Fibroblast of the aortic adventitia (primary cell): ENCODE measurements at regions not wholly inside any gene's neighbourhood (a gene's known extent, or its start where the extent isn't known, plus 50 kb on each side); places are given as distances from the start of the nearest gene placed in this dataset.
A peak's percentile ranks its signal among the peaks of the same experiment; 100 is the strongest.
"Not testable (repeated sequence)": the region's sequence is repeated elsewhere in the genome, so short reads cannot be mapped to it uniquely, and the experiment has no call there.

Source experiments
- DNase-seq: peaks from one replicate; pipeline ENCODE4 v3.0.0-alpha.2; 2010; ENCODE audit warnings: low read depth
- H3K4me3 ChIP-seq: 2 replicates; pipeline ENCODE4 v1.5.1; 2011; ENCODE audit warnings: low read depth, mild to moderate bottlenecking, control low read depth, low read length, moderate library complexity
- TF ChIP-seq, protein P1 (sequence below): IDR thresholded peaks from 2 replicates; pipeline ENCODE4 v1.5.1; 2011; ENCODE audit warnings: mild to moderate bottlenecking, low read length, control low read depth, inconsistent platforms; ENCODE audit not compliant: insufficient read depth

DNA sequence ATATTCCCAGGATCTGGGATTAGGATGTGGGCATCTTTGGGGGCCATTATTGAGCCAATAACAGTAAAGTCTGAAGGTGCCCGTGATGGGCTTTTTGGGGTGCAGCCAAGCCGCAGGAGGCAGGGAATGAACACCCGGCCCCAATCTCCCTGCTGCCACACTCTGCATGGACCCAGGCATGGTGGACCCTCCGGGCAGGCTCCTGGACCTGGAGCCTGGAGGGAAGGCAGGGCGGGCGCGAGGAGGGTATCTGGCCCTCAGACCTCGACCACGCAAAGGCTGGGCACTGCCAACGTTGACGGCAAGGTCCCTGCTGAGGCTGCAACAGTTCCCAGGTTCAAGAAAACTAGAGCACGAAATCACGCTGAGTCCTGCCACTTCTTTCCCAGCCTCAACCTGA lies 150.9 kb upstream of the ZNF469 start:
- H3K4me3 ChIP-seq, DNase-seq: not testable (repeated sequence)

DNA sequence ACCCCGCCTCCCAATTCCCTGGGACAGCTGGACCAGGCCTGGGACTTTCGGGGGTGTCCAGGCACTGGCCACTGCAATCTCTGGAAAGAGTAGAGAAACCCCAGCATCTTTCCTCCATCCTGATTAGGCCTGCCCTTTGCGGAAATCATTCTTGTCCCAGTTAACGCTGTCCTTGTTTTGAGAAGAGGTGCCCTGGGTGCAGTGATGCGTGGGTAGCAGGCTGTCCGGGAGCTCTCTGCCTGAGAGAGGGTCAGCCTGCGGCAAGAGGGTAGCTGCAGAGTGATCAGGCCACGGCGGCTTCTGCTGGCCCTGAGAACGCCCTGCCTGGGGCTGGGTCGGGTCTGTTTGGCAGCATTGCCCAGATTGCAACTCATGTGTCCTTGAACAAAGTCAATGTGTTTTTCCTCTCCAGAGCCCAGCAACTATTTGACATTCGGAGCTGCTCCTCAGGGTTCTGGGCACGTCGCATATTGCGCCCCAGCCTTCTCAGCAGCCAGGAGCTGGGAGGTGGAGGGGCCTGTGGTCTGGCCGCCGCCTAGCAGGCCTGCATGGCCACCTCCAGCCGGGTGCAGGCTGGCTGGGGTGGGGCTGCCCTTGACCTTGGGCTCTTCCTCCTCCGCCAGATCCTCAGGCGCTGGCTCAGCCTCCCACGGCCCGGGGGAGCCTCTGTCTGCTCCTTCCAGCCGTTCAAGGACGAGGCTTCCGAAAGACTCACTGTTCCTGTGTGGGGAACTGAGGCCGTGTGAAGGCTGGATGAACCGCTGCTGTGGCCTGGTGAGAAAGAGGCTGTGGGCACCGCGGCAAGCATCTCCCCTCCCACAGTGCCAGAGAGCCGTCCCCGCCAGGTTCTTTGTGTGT lies 150.1 kb upstream of the ZNF469 start:
- DNase-seq, H3K4me3 ChIP-seq: not testable (repeated sequence)

DNA sequence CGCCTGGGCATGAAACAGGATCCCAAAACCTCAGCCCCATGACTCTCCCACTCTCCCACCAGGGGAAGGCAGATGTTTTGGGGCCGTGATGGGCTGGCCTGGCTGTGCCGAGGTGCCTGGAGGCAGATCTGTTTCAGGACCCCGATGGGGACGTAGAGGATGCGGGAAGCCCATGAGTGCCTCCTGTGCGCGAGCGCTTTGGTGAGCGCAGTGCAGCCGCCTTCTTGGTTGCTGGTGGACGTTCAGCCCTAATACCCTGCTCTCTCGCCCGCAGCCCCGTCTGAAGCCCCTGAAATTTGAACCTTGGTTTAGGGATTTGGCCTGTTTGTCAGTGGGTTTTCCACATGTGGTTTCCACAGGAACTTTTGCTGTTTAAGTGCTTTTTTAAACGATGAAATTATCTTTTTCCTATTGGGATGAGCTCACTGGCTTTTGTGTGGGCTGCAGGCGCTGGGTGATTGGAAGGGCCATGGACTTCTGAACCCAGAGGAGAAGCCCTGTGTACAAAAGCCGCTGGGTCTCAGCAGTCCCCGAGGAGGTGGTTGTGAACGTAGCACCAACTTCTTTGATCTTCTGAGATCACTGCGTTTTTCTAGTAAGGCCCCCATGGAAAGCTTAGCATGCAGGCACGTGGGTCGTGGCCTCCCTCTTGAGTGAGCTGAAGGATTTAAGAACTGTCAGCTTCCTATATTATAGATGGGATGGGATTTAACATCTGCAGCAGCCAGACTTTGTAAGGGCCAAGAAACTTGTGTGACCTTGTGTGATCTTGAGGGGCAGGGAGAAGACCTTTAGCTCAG lies 148.9 kb upstream of the ZNF469 start:
- not testable (repeated sequence) for H3K4me3 ChIP-seq, DNase-seq

DNA sequence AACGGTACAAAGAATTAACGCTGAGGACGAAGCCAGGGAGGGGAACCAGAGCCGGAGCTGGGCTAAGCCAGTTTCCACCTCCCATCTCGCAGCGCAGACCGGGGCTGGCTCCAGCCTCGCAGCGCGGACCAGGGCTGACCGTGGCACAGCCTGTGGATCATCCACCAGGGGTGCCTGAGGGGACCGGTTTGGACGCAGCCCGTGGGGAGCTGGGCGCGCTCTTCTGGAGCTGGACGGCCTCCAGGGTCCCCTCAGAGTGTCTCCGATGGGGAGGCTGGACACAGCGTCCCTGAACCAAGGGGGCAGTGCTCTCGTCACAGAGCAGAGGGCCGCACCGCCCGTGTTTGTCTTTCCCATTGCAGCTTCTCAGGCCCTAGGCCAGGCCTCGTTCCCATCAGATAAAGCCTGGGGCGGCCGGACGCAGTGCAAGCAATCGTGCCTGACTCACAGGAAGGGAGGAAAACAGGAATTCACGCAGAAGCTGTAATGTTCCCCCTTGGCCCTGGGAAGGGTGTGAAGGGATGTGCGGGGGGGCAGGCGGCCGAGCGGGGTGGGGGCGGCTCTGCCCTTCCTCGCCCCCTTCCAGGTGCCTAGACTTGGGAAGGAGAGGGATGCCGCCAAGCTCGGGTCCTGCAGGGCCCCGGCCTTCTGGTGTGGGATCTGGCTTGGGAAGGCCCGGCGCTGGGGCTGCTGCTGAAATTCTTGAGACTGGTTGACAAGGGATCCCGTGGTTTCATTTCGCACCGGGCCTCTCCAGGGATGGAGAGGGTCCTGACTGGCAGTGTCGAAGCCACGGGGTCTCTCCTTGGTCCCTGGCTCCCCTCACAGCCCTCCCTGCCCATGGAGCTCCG lies 148.1 kb upstream of the ZNF469 start:
- peak overlapping the region; percentile 27 for H3K4me3 ChIP-seq
- peak; percentile 73 for DNase-seq

DNA sequence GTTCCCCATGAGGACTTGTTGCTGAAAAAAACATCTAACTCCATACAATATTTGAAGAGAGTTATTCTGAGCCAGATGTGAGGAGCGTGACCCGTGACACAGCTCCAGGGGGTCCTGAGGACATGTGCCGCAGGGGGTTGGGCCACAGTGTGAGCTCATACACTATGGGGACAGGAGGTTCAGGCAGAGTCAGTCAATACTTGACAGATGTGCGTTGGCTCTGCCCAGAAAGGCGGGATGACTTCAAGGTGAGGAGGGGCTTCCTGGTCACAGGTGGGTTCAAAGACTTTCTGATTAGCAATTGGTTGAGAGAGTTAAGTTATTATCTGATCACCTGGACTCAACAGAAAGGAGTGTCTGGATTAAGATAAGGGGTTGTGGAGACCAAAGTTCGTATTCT lies 147.1 kb upstream of the ZNF469 start:
- not testable (repeated sequence) for DNase-seq, H3K4me3 ChIP-seq

DNA sequence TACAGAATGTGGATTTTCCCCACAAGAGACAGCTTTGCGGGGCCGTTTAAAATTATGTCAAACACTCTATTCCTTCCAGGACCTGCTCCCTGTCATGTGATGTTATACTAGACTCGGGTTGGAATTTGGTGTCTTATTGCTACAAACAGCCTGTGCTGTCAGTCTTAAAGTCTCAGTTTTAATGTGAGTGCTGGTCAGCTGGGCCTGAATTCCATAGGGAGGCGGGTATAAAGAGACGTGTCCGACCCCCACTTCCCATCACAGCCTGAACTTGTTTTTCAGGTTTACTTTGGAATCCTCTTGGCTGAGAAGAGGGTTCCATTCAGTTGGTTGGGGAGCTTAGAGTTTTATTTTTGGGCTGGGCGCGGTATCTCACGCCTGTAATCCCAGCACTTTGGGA lies 146.5 kb upstream of the ZNF469 start:
- peak; percentile 24 for DNase-seq
- H3K4me3 ChIP-seq = not testable (repeated sequence)

DNA sequence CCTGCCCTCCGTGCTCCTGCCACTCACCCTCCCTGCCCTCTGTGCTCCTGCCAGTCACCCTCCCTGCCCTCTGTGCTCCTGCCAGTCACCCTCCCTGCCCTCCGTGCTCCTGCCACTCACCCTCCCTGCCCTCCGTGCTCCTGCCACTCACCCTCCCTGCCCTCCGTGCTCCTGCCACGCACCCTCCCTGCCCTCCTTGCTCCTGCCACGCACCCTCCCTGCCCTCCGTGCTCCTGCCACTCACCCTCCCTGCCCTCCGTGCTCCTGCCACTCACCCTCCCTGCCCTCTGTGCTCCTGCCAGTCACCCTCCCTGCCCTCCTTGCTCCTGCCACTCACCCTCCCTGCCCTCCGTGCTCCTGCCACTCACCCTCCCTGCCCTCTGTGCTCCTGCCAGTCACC lies 145.4 kb upstream of the ZNF469 start:
- DNase-seq, H3K4me3 ChIP-seq: not testable (repeated sequence)

DNA sequence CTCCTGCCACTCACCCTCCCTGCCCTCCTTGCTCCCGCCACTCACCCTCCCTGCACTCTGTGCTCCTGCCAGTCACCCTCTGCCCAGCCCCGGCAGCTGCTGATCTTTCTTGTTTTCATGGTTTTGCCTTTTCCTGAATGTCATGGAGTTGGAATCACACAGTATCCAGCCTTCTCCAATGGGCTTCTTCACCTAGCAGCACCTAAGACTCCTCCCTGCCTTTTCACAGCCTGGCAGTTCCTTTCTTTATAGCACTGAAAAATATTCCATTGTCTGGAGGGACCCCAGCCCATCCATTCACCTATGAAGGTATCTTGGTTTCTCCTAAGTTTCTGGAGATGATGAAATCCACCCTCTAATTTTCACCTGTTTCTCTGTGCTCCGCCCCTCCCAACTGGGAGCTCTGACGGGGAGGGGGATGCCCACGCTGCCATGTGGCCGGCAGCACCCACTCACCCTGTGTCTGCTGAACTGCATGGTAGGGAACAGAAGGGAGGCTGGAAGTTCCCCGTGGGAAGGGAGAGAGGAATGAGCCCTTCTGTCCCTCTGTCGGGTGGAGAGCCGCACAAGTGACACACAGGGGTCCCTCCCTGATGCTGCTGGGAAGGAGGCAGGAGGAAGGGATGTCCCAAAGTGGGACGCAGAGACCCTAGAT lies 144.9 kb upstream of the ZNF469 start:
- H3K4me3 ChIP-seq, DNase-seq: not testable (repeated sequence)

DNA sequence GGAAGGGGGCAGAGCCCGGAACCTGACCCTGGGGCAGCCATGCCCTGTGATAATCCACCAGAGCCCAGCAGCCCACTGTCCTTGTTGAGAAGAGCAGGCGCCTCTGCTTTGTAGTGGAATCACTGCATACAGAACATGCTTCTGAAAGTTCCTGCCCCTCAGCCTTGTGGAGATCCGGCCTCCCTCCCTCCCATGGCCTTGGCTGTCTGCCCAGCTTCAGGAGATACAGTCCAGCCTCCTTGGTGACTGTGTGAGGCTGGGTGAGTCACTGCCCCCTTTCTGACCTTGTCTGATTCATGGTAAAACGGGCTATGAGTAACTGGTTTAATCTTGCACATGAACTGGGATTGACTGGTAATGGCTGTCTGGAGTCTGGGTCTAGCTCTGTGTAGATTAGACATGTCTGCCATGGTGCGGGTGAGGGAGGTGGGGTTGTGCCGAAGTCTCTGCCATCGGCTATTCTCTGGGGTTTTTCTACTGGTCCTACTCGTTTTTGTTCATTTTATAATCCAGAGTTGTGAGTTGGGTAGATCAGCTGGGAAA lies 144.0 kb upstream of the ZNF469 start:
- DNase-seq = peak; percentile 98
- not testable (repeated sequence) for H3K4me3 ChIP-seq

DNA sequence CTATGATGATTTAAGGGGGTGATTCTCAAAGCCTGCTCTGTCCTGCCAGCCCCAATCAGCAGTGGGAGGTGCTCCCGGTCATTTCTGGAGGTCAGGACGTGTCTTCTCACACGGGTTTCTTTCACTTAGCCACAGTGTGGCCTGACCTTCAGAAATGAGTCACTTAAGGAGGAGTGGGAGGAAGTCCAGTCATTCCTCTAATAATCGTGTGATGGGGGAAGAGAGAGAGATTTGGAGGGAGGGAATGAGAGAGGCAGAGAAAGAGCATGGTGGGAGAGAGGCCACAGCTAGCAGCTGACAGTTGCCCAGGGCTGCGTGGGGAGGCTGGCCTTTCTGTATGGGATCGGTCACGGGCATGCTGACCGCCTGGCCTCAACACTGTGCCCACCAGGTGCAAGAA lies 142.6 kb upstream of the ZNF469 start:
- DNase-seq = peak; percentile 89
- H3K4me3 ChIP-seq = not testable (repeated sequence)

DNA sequence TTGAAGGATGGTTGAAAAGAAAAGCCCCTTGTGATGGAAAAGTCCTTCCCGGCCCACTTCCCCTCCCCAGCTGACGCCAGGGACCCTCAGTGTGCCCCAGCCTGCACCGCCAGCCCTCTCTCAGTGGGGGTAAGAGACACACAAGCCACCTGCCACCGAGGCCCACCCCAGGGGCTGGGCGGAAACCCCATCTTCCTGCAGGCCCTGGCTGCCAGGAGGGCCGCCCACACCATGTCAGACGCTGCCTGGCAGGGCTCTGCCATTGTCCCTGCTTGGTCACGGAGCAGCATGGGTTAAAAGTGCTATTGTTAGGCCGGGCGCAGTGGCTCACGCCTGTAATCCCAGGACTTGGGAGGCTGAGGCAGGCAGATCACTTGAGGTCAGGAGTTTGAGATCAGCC lies 142.0 kb upstream of the ZNF469 start:
- not testable (repeated sequence) for H3K4me3 ChIP-seq, DNase-seq

DNA sequence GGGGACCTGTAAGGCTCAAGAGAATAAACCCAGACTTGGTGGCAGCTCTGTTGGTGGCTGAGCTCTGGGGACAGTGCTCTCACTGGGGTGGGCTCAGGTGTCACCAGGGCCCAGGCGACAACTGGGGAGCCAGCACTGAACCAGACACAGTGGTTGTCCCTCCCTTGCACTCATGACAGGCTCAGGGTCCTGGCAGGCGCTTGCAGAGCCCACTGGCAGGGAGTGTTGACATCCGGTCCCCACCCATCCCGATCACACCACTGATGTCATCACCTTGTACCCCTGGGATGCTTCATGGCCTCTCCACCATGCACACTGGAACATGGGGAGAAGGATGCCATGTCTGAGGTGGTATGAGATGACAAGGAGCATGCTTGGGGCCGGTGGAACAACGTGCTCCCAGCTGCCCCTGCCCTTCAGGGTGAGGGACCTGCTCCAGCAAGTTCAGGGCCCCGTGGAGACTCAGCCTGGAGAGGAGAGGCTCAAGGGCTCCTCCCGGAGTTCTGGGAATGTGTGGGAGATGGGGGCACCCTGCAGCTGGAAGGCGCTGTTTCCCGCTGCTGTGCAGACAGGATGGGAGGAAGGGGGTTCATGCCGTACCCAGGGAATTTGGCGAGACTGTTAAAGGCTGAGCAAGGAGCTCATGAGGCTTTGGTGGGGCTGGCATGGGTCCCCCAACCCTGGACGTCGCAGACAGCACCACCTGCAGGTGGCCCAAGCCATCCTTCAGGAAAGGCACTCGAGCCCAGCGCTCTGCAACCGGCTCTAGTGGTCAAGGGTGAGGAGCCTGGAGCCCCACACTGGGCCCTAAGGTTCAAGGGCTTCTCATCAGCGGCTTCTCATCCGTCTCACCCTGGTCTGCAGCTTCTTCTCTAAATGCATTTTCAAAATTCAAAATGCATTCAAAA lies 141.1 kb upstream of the ZNF469 start:
- TF ChIP-seq, protein P1, sequence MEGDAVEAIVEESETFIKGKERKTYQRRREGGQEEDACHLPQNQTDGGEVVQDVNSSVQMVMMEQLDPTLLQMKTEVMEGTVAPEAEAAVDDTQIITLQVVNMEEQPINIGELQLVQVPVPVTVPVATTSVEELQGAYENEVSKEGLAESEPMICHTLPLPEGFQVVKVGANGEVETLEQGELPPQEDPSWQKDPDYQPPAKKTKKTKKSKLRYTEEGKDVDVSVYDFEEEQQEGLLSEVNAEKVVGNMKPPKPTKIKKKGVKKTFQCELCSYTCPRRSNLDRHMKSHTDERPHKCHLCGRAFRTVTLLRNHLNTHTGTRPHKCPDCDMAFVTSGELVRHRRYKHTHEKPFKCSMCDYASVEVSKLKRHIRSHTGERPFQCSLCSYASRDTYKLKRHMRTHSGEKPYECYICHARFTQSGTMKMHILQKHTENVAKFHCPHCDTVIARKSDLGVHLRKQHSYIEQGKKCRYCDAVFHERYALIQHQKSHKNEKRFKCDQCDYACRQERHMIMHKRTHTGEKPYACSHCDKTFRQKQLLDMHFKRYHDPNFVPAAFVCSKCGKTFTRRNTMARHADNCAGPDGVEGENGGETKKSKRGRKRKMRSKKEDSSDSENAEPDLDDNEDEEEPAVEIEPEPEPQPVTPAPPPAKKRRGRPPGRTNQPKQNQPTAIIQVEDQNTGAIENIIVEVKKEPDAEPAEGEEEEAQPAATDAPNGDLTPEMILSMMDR = peak; percentile 15
- not testable (repeated sequence) for DNase-seq, H3K4me3 ChIP-seq

DNA sequence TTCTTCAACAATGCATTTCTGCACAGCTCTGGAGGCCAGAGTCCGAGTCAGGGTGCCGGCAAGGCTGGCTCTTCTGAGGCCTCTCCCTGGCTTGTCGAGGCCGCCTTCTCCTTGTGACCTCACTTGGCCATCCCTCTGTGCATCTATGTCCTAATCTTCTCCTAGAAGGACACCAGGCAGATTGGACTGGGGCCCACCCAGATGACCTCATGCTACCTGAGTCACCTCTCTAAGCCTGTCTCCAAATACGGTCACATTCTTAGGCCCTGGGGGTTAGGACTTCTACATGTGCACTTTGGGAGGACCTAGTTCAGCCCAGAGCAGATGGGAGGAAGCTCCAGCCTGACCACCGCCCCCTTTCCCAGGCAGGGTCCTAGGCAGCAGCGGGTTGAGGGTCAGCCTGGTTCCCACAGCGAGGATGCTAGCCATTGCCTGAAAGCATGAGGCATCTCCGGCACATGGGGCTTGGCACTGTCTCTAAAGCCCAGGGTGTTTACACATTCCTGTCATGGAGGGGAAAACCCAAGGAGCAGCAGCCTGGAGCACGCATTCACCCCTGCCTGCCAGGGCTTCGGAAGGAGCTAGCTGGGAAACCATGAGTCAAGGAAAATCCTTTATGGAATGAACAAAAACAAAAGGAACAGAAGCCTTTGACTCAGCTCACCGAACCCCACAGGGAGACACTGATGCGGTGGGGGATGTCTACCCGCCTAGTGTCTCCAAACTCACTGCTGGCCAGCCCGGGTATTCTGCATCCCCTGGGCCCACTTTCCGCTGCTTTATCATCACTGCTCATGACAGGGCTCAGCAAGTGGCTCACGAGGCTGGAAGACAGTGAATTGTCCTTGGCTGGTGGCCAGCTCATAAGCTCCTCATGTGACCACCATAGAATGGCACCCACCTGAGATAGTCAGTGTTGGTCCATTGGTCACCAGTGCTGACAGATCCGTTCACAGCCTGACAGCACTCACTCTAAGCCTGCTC lies 140.2 kb upstream of the ZNF469 start:
- H3K4me3 ChIP-seq = not testable (repeated sequence)
- DNase-seq = peak; percentile 94

DNA sequence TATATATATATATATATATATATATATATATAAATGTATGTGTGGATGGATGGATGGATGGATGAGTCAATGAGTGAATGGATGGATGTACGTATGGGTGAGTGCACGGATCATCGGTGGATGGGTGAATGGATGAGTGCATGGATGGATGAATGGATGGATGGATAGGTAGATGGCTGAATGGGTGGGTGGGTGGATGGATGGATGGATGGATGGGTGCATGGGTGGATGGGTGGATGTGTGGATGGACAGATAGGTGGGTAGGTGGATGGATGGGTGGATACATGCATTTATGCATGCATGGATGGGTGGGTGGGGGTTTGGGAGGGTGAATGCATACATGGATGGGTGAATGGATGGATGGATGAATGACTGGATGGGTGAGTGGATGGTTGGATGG lies 138.8 kb upstream of the ZNF469 start:
- not testable (repeated sequence) for DNase-seq, H3K4me3 ChIP-seq
